ENCODE measurements at regions not wholly inside any gene's neighbourhood (a gene's known extent, or its start where the extent isn't known, plus 50 kb on each side); places are given as distances from the start of the nearest gene placed in this dataset.

DNA sequence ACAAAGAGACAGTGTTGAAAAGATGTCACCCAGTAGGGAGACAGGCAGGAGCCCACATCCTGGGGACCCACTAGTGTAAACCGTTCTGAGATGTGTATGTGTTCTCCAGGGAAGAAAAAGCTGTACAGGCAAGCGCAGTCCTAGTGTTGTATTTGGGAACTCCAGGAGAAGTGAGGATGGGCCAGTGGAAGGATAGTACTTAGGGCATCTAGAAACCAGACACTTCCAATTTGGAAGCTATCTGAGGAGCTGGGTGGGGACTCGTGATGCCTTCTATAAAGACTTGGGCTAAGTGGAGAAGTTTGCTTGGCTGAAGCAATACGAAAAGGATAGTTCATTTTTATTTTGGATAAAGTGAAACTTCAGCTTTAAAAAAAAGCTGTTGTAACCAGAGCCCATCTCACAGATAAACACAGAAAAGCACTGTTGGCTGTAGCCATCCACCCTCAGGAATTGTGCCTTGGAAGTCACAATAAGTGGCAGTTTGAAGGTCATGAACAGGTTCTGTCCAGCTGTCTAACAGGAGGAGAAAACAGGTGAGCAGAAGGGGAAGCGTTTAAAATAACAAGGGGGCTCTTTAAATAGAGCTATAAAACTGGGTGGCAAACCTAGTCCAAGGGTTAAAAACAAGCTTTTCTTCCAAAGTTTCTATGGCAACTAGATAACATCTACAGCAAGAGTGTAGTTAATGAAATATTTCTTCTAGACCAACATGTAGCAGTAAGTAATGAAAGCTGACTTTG is 108.0 kb upstream of the ARHGAP5 start:
- peaks cover 23% of the 10 kb centered on the region for H3K9me3 ChIP-seq (replicated peaks)
- DNase-seq: no peak
- H3K36me3 ChIP-seq: peaks cover 2% of the 10 kb centered on the region
- TF ChIP-seq, protein P1, sequence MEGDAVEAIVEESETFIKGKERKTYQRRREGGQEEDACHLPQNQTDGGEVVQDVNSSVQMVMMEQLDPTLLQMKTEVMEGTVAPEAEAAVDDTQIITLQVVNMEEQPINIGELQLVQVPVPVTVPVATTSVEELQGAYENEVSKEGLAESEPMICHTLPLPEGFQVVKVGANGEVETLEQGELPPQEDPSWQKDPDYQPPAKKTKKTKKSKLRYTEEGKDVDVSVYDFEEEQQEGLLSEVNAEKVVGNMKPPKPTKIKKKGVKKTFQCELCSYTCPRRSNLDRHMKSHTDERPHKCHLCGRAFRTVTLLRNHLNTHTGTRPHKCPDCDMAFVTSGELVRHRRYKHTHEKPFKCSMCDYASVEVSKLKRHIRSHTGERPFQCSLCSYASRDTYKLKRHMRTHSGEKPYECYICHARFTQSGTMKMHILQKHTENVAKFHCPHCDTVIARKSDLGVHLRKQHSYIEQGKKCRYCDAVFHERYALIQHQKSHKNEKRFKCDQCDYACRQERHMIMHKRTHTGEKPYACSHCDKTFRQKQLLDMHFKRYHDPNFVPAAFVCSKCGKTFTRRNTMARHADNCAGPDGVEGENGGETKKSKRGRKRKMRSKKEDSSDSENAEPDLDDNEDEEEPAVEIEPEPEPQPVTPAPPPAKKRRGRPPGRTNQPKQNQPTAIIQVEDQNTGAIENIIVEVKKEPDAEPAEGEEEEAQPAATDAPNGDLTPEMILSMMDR (IDR thresholded peaks at IDR 0.05; ENCODE audit: borderline replicate concordance): peak; percentile 9
- H3K4me3 ChIP-seq: no peak overlapping the region
- no peaks in the 10 kb centered on the region for H3K27me3 ChIP-seq (ENCODE audit: low read depth)
- H3K4me1 ChIP-seq: peaks cover 35% of the 10 kb centered on the region
- intact Hi-C loops (cut with micrococcal nuclease): no loop called here
- peak overlapping the region; percentile 20 for H3K27ac ChIP-seq (replicated peaks)

DNA sequence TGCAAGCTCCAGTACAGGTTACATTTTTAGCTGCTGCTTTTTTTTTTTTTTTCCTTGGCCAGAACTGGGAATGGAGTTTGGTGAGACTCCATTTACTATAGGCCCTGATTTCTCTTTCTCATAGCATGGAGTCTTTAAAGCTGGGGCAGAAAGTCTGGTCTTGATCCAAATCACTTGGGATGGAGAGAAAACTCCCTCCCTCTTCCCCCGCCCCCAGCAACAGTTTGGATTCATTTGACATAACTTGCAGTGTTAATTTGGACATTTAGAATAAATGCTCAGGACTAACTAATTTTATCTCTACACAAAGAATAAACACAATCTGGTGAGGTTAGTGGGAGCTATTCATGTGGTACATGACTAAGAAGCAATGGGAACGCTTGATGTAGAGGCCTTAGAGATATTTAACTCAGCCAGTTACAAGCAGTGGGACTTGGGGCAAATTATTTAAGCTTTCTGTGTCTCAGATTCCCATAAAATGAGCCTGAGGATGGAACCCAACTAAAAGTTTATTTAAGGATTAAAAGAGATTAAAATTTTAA is 107.3 kb upstream of the ARHGAP5 start:
- intact Hi-C loops (cut with micrococcal nuclease): no loop called here

DNA sequence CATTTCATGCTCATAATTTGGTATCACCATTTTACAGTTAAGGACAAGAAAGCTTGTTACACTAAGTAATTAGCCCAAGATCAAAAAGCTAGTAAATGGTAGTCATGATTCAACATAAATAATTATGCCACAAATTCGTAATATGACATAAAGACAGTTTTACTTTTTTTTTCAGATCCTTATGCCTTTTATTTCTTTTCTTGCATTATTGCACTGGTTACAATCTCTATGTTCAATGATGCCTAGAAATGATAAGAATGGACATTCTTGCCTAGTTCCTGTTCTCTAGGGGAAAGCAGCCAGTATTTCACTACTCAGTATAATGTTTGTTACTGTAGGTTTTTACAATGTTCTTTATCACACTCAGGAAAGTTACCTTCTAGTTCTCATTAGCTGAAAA is 106.4 kb upstream of the ARHGAP5 start:
- intact Hi-C loops (cut with micrococcal nuclease): no loop called here
- no peak for DNase-seq
- no peak overlapping the region for H3K27ac ChIP-seq (replicated peaks)
- H3K4me1 ChIP-seq: peaks cover 25% of the 10 kb centered on the region
- TF ChIP-seq, protein P1 (IDR thresholded peaks at IDR 0.05; ENCODE audit: borderline replicate concordance): no peak
- peaks cover 33% of the 10 kb centered on the region for H3K9me3 ChIP-seq (replicated peaks)
- H3K27me3 ChIP-seq (ENCODE audit: low read depth): no peaks in the 10 kb centered on the region
- H3K36me3 ChIP-seq: peaks cover 11% of the 10 kb centered on the region
- H3K4me3 ChIP-seq: no peak overlapping the region

More for the DNA sequence above, 107.3 kb upstream of the ARHGAP5 start:
- Histone ChIP-seq H3K27ac (replicated peaks) (peak overlapping the region; percentile 20), H3K27me3 (ENCODE audit: low read depth) (no peaks in the 10 kb centered on the region), H3K9me3 (replicated peaks) (peaks cover 30% of the 10 kb centered on the region), H3K4me3 (no peak overlapping the region), H3K36me3 (peaks cover 9% of the 10 kb centered on the region), H3K4me1 (peaks cover 34% of the 10 kb centered on the region)
- TF ChIP-seq, protein P1 (IDR thresholded peaks at IDR 0.05; ENCODE audit: borderline replicate concordance): no peak
- no peak for DNase-seq

DNA sequence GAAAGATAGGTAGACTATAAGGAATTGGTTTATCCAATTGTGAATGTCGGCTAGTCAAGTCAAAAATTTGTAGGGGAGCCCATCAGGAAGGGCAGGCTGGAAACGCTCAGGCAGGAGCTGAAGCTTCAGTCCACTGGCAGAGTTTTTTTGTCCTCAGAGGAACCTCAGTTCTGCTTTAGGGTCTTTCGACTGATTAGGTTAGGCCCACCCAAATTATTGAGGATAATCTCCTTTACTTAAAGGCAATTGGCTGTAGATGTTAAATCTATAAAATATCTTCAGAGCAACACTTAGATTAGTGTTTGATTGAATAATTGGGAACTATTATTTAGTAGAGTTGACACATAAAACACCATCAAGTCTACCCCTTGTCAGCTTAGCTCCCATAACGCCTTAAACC is 105.5 kb upstream of the ARHGAP5 start:
- Histone ChIP-seq H3K36me3 (peaks cover 11% of the 10 kb centered on the region), H3K4me3 (no peak overlapping the region), H3K9me3 (replicated peaks) (peaks cover 33% of the 10 kb centered on the region), H3K27ac (replicated peaks) (no peak overlapping the region), H3K27me3 (ENCODE audit: low read depth) (no peaks in the 10 kb centered on the region), H3K4me1 (peaks cover 19% of the 10 kb centered on the region)
- DNase-seq: no peak
- TF ChIP-seq, protein P1 (IDR thresholded peaks at IDR 0.05; ENCODE audit: borderline replicate concordance): no peak
- intact Hi-C loops (cut with micrococcal nuclease): no loop called here

DNA sequence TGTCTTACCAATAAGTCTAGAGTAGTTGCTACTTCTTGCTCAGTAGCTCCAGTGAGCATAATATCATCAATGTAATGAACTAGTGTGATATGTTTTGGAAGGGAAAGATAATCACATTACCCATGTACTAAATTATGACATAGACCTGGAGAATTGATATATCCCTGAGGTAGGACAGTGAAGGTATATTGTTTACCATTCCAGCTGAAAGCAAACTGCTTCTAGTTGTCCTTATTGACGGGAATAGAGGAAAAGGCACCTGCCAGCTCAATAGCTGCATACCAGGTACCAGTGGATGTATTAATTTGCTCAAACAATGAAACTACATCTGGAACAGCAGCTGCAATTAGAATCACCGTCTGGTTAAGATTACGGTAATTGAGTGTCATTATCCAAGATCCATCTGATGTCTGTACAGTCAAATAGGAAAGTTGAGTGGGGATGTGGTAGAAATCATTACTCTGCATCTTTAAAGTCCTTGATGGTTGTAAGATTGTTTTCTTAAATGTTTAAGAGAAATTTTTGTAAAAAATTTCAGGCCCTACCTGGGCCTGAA is 100.0 kb upstream of the ARHGAP5 start:
- Histone ChIP-seq H3K27ac (replicated peaks) (no peak overlapping the region), H3K36me3 (peaks cover 11% of the 10 kb centered on the region), H3K9me3 (replicated peaks) (peaks cover 25% of the 10 kb centered on the region), H3K27me3 (ENCODE audit: low read depth) (no peaks in the 10 kb centered on the region), H3K4me1 (peaks cover 7% of the 10 kb centered on the region), H3K4me3 (no peak overlapping the region)
- no peak for DNase-seq
- TF ChIP-seq, protein P1 (IDR thresholded peaks at IDR 0.05; ENCODE audit: borderline replicate concordance): no peak
- intact Hi-C loops (cut with micrococcal nuclease): no loop called here

Measured in left ventricle myocardium inferior (tissue), 1 donor.